GM12878 (cell line): ENCODE measurements at regions not wholly inside any gene's neighbourhood (a gene's known extent, or its start where the extent isn't known, plus 50 kb on each side); places are given as distances from the start of the nearest gene placed in this dataset.

Experiments used
- CTCF ChIP-seq, 3 experiments: IDR thresholded peaks in 2 of 3; conservative IDR thresholded peaks in 1 of 3; 2 replicates each; pipeline ENCODE4 v1.5.1; 2011; ENCODE audit warnings: low read depth in 3 of 3, low read length in 3 of 3, mild to moderate bottlenecking in 3 of 3, control low read depth in 2 of 3, moderate library complexity in 2 of 3, inconsistent platforms in 1 of 3, mixed read lengths in 1 of 3; ENCODE audit not compliant: control insufficient read depth in 2 of 3, insufficient read depth in 1 of 3; ENCODE audit errors: extremely low read depth in 1 of 3
- E2F4 ChIP-seq: IDR thresholded peaks from 2 replicates; pipeline ENCODE4 v1.6.1; 2012; ENCODE audit warnings: low read depth, low read length, improper control_type of control experiment
- NR2F1 ChIP-seq: fragments of 450-650 bp; conservative IDR thresholded peaks from 2 replicates; pipeline ENCODE4 v1.6.1; 2017; ENCODE audit warnings: mild to moderate bottlenecking
- PAX8 ChIP-seq: fragments of 450-650 bp; IDR thresholded peaks from 2 replicates; pipeline ENCODE4 v1.6.1; 2017; ENCODE audit warnings: mild to moderate bottlenecking, moderate library complexity

GRCh38 chr2:5905661-5906060, 213.5 kb downstream of the SOX11 start:
- no peak for TF ChIP-seq NR2F1
- TF ChIP-seq E2F4: no peak
- no peak for TF ChIP-seq PAX8
- no peak for TF ChIP-seq CTCF (IDR thresholded peaks at IDR 0.05 in 2 of 3, conservative IDR thresholded peaks at IDR 0.05 in 1 of 3; ENCODE audit: control insufficient read depth in 2 of 3, extremely low read depth in 1 of 3, insufficient read depth in 1 of 3, low read depth in 3 of 3, low read length in 3 of 3)
